ENCODE measurements at regions not wholly inside any gene's neighbourhood (a gene's known extent, or its start where the extent isn't known, plus 50 kb on each side); places are given as distances from the start of the nearest gene placed in this dataset.

DNA sequence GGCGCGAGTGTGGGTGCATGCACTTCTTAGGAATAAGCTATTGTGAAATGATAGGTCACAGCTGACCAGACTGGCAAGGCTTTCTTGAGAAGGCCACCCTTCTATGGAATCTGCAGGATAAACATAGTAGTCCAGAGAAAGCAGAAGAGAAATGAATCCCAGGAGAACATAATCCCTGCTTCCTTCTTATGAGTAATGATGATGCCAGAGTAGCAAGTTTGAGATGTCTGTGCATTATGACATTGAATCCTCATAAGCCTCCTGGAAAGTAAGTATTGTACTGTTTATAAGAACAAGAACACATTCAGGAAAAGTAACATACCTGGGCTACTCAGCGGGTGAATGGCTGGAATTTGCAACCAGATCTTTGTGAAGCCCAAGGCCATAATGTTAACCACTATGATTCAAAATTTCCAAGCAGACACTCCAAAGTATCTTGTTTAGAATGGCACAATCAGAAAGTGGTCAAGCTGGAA is 272.1 kb upstream of the HS3ST1 start:
- Histone ChIP-seq H3K4me1 (ENCODE audit: control insufficient read depth in 3 of 3, insufficient read depth in 2 of 3, low read depth in 1 of 3, low read length in 2 of 3) (no peaks in the 10 kb centered on the region), H3K9me3 (ENCODE audit: control insufficient read depth in 2 of 2, insufficient read depth in 1 of 2, low read depth in 1 of 2, low read length in 1 of 2) (no peaks in the 10 kb centered on the region), H3K27ac (ENCODE audit: low read depth in 1 of 3, low read length in 2 of 3) (no peak overlapping the region), H3K4me3 (ENCODE audit: low read depth in 1 of 3, low read length in 3 of 3) (no peak overlapping the region), H3K36me3 (ENCODE audit: control insufficient read depth in 3 of 3, insufficient read depth in 2 of 3, low read depth in 1 of 3, low read length in 3 of 3) (no peaks in the 10 kb centered on the region), H3K27me3 (ENCODE audit: control insufficient read depth in 3 of 3, insufficient read depth in 3 of 3, low read length in 3 of 3) (no peaks in the 10 kb centered on the region)
- no peak for DNase-seq
- WGBS, 3 donors, result 92 to 96% (median 95%) methylated on average over 3 of the region's 3 CpGs
- FAIRE-seq, result no peak

DNA sequence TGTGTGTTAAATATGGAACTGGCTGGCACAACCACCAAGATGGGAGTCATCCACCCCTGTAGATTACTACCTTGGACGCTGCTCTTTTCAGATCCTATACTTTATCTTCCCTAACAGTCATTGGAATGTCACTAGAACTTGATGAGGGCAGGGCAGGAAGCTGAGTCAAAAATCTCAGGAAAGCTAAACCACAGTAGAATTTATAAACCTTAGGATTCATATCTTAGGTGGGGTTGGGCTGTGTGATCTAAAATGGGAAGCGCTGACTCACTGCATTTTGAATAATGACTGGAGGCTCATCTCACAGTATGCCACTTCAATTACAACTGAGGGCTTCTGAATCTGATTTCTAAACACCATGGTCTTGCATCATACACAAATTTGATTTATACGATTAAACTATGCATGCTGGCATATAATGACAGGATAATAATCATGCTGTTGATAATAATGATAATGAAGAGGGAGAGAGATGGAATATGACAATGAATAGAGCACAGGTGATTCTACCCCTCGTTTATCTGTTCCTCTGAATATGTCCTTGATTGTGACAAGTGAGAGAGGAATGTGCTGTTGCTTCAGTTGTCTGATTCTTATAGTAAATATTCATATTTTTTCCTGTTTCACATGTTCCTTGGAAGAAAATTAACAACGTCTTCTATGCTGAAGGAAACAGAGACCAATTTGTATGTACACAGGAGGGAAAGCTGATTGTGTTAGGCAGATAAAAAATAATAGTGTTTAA is 270.3 kb upstream of the HS3ST1 start:
- Histone ChIP-seq H3K27ac (ENCODE audit: low read depth in 1 of 3, low read length in 2 of 3) (no peak overlapping the region), H3K27me3 (ENCODE audit: control insufficient read depth in 3 of 3, insufficient read depth in 3 of 3, low read length in 3 of 3) (no peaks in the 10 kb centered on the region), H3K4me3 (ENCODE audit: low read depth in 1 of 3, low read length in 3 of 3) (no peak overlapping the region), H3K36me3 (ENCODE audit: control insufficient read depth in 3 of 3, insufficient read depth in 2 of 3, low read depth in 1 of 3, low read length in 3 of 3) (no peaks in the 10 kb centered on the region), H3K9me3 (ENCODE audit: control insufficient read depth in 2 of 2, insufficient read depth in 1 of 2, low read depth in 1 of 2, low read length in 1 of 2) (no peaks in the 10 kb centered on the region), H3K4me1 (ENCODE audit: control insufficient read depth in 3 of 3, insufficient read depth in 2 of 3, low read depth in 1 of 3, low read length in 2 of 3) (no peaks in the 10 kb centered on the region)
- 49 to 61% (median 58%) methylated on average over 5 of the region's 5 CpGs for WGBS, 3 donors
- no peak for DNase-seq
- FAIRE-seq, result no peak

DNA sequence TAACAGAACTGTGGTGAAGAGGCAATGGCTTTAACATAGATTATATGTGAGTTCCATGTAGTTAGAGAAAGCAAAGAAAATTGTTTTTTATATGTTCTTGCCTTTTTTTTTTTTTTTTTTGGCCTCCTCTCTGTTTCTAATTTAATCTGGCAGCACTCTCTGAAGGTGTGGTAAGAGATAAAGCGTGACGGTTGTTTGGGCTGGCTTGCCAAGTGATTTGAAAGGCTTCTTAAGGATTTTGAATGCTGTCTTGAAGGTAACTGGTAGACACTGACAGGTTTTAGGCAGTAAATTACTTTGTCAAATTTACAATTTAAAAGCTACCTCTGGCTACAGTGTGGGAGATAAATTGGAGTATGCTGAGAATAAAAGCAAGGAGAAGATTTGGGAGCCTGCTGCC is 269.3 kb upstream of the HS3ST1 start:
- Histone ChIP-seq H3K27ac (ENCODE audit: low read depth in 1 of 3, low read length in 2 of 3) (no peak overlapping the region), H3K9me3 (ENCODE audit: control insufficient read depth in 2 of 2, insufficient read depth in 1 of 2, low read depth in 1 of 2, low read length in 1 of 2) (peaks cover 0 to 7% of the 10 kb centered on the region in 2 donors), H3K4me1 (ENCODE audit: control insufficient read depth in 3 of 3, insufficient read depth in 2 of 3, low read depth in 1 of 3, low read length in 2 of 3) (no peaks in the 10 kb centered on the region), H3K4me3 (ENCODE audit: low read depth in 1 of 3, low read length in 3 of 3) (no peak overlapping the region), H3K27me3 (ENCODE audit: control insufficient read depth in 3 of 3, insufficient read depth in 3 of 3, low read length in 3 of 3) (no peaks in the 10 kb centered on the region), H3K36me3 (ENCODE audit: control insufficient read depth in 3 of 3, insufficient read depth in 2 of 3, low read depth in 1 of 3, low read length in 3 of 3) (no peaks in the 10 kb centered on the region)
- no peak for FAIRE-seq
- WGBS, 3 donors, result 12 to 50% (median 43%) methylated on average over 2 of the region's 2 CpGs
- DNase-seq, result no peak

DNA sequence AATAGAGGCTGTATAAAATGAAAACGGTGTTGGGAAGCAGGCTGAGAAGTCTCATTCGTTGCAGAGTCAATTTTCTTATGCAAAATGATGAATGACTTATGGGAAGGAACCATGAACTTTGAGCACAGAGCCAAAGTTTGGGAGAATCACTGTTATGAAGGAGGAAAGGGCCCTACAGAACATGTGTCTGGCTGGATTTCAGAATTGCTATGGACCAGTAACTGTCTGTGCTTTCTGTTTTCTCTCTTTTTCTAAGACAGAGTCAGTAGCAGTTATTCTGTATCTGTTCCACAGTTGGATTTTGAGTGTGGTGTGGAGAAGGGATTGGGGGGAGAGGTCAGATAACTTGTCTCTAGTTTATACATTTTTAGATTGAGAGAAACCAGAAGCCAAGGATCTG is 265.0 kb upstream of the HS3ST1 start:
- Histone ChIP-seq H3K9me3 (ENCODE audit: control insufficient read depth in 2 of 2, insufficient read depth in 1 of 2, low read depth in 1 of 2, low read length in 1 of 2) (peaks cover 0 to 9% of the 10 kb centered on the region in 2 donors), H3K27me3 (ENCODE audit: control insufficient read depth in 3 of 3, insufficient read depth in 3 of 3, low read length in 3 of 3) (no peaks in the 10 kb centered on the region), H3K4me1 (ENCODE audit: control insufficient read depth in 3 of 3, insufficient read depth in 2 of 3, low read depth in 1 of 3, low read length in 2 of 3) (no peaks in the 10 kb centered on the region), H3K4me3 (ENCODE audit: low read depth in 1 of 3, low read length in 3 of 3) (no peak overlapping the region), H3K36me3 (ENCODE audit: control insufficient read depth in 3 of 3, insufficient read depth in 2 of 3, low read depth in 1 of 3, low read length in 3 of 3) (no peaks in the 10 kb centered on the region), H3K27ac (ENCODE audit: low read depth in 1 of 3, low read length in 2 of 3) (no peak overlapping the region)
- DNase-seq (no peak), FAIRE-seq (no peak)
- WGBS, 3 donors, result 21 to 30% (median 26%) methylated on average over 2 of the region's 2 CpGs

DNA sequence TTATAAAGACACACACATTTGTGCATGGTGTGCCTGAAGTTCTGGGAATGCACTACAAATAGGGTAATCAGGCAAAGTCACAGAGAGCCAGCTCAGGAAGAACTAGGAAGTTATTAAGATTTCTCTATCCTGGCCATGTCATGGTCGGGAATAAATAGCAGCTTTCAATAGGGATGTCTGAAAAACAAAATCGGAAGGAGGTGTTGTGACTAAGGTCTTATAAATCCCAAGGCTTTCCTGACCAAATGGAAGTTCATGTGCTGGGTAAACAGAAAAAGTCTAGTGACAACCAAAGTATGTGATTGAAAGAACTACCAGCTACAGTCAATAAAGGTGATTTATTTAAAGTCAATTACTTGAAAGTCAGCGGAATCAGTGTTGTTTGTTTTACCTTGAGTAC is 262.5 kb upstream of the HS3ST1 start:
- H3K4me1 ChIP-seq (ENCODE audit: control insufficient read depth in 3 of 3, insufficient read depth in 2 of 3, low read depth in 1 of 3, low read length in 2 of 3), result no peaks in the 10 kb centered on the region
- no peaks in the 10 kb centered on the region for H3K27me3 ChIP-seq (ENCODE audit: control insufficient read depth in 3 of 3, insufficient read depth in 3 of 3, low read length in 3 of 3)
- H3K9me3 ChIP-seq (ENCODE audit: control insufficient read depth in 2 of 2, insufficient read depth in 1 of 2, low read depth in 1 of 2, low read length in 1 of 2), result peaks cover 0 to 9% of the 10 kb centered on the region in 2 donors
- FAIRE-seq (no peak), DNase-seq (no peak)
- H3K27ac ChIP-seq (ENCODE audit: low read depth in 1 of 3, low read length in 2 of 3), result no peak overlapping the region
- 53 to 59% (median 57%) methylated on average over 3 of the region's 3 CpGs for WGBS, 3 donors
- no peak overlapping the region for H3K4me3 ChIP-seq (ENCODE audit: low read depth in 1 of 3, low read length in 3 of 3)
- no peaks in the 10 kb centered on the region for H3K36me3 ChIP-seq (ENCODE audit: control insufficient read depth in 3 of 3, insufficient read depth in 2 of 3, low read depth in 1 of 3, low read length in 3 of 3)

DNA sequence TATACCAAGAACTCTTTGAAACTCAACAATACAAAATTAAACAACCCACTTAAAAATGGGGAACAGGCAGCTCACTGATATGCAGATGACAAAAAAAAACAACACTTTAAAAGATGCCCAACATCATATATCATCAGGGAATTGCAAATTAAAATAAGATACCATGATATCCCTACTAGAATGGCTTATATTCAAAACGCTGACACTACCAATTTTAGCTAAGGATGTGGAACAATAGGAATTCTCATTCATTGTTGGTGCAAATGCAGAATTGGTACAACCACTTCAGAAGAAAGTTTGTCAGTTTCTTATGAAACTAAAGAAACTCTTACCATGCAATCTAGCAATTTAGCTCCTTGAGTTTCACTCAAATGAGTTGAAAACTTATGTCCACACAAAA is 259.0 kb upstream of the HS3ST1 start:
- no peaks in the 10 kb centered on the region for H3K4me1 ChIP-seq (ENCODE audit: control insufficient read depth in 3 of 3, insufficient read depth in 2 of 3, low read depth in 1 of 3, low read length in 2 of 3)
- no peak for FAIRE-seq

DNA sequence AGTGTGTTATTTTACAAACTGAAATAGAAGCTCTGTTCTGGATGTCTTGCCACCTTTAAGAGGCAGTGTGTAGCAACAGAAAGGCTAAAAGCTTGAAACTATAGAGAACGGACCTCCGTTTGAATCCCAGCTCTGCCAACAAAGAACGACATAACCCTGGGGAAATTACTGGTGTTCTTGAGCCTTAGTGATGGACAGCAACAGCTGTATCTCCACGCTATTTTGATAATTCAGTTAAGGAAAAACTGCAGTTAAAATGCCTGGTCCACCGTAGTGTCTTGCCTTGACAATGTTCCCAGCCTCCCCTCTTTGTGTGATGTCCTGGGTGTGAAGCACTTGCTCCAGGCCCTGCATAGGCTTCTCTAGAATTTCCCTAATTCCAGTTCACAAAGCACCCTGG is 256.8 kb upstream of the HS3ST1 start:
- FAIRE-seq, result no peak

More for the DNA sequence above, 259.0 kb upstream of the HS3ST1 start:
- DNase-seq, result no peak
- no peaks in the 10 kb centered on the region for H3K36me3 ChIP-seq (ENCODE audit: control insufficient read depth in 3 of 3, insufficient read depth in 2 of 3, low read depth in 1 of 3, low read length in 3 of 3)
- H3K4me3 ChIP-seq (ENCODE audit: low read depth in 1 of 3, low read length in 3 of 3), result no peak overlapping the region
- peaks cover 0 to 2% of the 10 kb centered on the region in 2 donors for H3K9me3 ChIP-seq (ENCODE audit: control insufficient read depth in 2 of 2, insufficient read depth in 1 of 2, low read depth in 1 of 2, low read length in 1 of 2)
- no peaks in the 10 kb centered on the region for H3K27me3 ChIP-seq (ENCODE audit: control insufficient read depth in 3 of 3, insufficient read depth in 3 of 3, low read length in 3 of 3)
- 80 to 91% (median 83%) methylated on average over 1 of the region's 1 CpG for WGBS, 3 donors
- no peak overlapping the region for H3K27ac ChIP-seq (ENCODE audit: low read depth in 1 of 3, low read length in 2 of 3)

DNA sequence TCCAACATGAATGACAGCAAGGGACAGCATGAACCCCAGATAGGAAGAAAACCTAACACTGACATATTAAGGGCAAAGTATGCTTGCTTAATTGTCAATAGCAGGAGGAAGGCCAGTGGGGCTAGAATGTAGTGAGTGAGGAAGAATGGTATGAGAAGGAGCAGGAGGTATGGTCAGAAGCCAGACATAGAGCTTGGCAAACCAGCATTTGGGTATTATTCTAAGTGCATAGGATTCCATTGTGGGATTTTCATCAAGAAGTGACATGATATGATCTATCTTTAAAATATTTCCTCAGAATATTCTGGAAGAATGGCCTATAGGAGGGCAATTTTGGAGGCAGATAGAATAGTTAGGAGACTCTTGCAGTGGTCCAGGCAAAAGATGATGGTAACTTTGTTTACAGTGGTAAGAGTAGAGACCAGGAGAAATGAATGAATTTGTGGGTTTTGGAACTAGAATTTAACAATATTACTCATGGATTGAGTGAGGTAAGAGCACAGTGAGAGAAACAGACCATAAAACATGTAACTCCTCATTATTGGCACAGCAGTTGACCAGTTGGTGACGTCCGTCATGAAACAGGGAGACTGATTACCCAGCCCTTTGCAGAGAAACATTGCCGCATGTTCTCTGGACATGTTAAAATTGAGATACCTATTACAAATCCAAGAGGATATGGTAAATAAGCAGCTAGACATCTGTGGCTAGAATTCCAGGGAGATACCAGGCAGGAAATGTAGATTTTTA is 246.5 kb upstream of the HS3ST1 start:
- Histone ChIP-seq H3K4me3 (ENCODE audit: low read depth in 1 of 3, low read length in 3 of 3) (no peak overlapping the region), H3K36me3 (ENCODE audit: control insufficient read depth in 3 of 3, insufficient read depth in 2 of 3, low read depth in 1 of 3, low read length in 3 of 3) (no peaks in the 10 kb centered on the region), H3K4me1 (ENCODE audit: control insufficient read depth in 3 of 3, insufficient read depth in 2 of 3, low read depth in 1 of 3, low read length in 2 of 3) (no peaks in the 10 kb centered on the region), H3K9me3 (ENCODE audit: control insufficient read depth in 2 of 2, insufficient read depth in 1 of 2, low read depth in 1 of 2, low read length in 1 of 2) (no peaks in the 10 kb centered on the region), H3K27ac (ENCODE audit: low read depth in 1 of 3, low read length in 2 of 3) (no peak overlapping the region), H3K27me3 (ENCODE audit: control insufficient read depth in 3 of 3, insufficient read depth in 3 of 3, low read length in 3 of 3) (no peaks in the 10 kb centered on the region)
- no peak for FAIRE-seq
- WGBS, 3 donors, result 90 to 93% (median 92%) methylated on average over 3 of the region's 3 CpGs
- DNase-seq, result no peak

More for the DNA sequence above, 256.8 kb upstream of the HS3ST1 start:
- H3K27me3 ChIP-seq (ENCODE audit: control insufficient read depth in 3 of 3, insufficient read depth in 3 of 3, low read length in 3 of 3), result no peaks in the 10 kb centered on the region
- no peaks in the 10 kb centered on the region for H3K9me3 ChIP-seq (ENCODE audit: control insufficient read depth in 2 of 2, insufficient read depth in 1 of 2, low read depth in 1 of 2, low read length in 1 of 2)
- WGBS, 3 donors, result 85 to 92% (median 91%) methylated on average over 5 of the region's 5 CpGs
- no peak overlapping the region for H3K4me3 ChIP-seq (ENCODE audit: low read depth in 1 of 3, low read length in 3 of 3)
- no peak overlapping the region for H3K27ac ChIP-seq (ENCODE audit: low read depth in 1 of 3, low read length in 2 of 3)
- H3K36me3 ChIP-seq (ENCODE audit: control insufficient read depth in 3 of 3, insufficient read depth in 2 of 3, low read depth in 1 of 3, low read length in 3 of 3), result no peaks in the 10 kb centered on the region
- DNase-seq, result no peak
- no peaks in the 10 kb centered on the region for H3K4me1 ChIP-seq (ENCODE audit: control insufficient read depth in 3 of 3, insufficient read depth in 2 of 3, low read depth in 1 of 3, low read length in 2 of 3)

Measured in small intestine (tissue), 7 donors.